ENCODE measurements at regions not wholly inside any gene's neighbourhood (a gene's known extent, or its start where the extent isn't known, plus 50 kb on each side); places are given as distances from the start of the nearest gene placed in this dataset.
"Not testable (repeated sequence)": the region's sequence is repeated elsewhere in the genome, so short reads cannot be mapped to it uniquely, and the experiment has no call there.

DNA sequence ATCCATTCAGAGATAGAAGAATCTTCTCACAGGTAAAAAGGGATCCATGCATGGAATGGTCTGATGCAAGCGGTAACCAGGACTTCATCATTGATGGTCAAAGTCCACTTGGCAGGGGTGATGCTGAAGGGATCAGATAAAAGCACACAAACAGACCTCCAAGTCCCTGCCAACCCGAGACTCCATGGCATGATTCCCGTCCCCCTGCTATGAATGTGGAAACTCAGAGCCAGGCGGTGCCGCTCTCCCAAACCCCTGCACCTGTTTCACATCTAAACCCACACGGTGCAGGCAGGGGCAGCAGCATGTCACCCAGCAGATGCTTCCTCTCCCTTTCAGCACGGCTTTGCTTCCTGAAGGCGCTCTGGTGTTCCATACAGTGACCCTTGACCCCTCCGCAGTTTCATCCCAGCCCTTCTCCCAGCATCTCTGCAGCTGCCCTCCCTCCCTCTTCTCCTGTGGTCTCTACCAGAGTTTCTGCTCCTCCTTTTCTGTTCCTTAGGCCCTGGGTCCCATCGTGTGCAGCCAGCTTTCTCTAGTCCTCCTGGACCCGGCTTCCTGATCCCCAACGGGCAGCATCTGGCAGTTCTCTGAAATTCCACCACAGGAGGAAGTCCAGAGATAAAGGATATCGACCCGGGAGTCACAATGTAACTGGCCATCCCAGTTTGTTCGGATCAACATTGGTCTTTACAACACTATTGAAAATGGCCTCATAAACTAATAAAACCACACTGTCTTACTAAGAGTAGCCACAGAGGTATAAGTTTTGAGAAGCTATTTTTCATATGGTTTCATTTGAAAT is 235.0 kb downstream of the TTLL2 start:
- H3K4me3 ChIP-seq: no peak overlapping the region
- TF ChIP-seq, protein P1, sequence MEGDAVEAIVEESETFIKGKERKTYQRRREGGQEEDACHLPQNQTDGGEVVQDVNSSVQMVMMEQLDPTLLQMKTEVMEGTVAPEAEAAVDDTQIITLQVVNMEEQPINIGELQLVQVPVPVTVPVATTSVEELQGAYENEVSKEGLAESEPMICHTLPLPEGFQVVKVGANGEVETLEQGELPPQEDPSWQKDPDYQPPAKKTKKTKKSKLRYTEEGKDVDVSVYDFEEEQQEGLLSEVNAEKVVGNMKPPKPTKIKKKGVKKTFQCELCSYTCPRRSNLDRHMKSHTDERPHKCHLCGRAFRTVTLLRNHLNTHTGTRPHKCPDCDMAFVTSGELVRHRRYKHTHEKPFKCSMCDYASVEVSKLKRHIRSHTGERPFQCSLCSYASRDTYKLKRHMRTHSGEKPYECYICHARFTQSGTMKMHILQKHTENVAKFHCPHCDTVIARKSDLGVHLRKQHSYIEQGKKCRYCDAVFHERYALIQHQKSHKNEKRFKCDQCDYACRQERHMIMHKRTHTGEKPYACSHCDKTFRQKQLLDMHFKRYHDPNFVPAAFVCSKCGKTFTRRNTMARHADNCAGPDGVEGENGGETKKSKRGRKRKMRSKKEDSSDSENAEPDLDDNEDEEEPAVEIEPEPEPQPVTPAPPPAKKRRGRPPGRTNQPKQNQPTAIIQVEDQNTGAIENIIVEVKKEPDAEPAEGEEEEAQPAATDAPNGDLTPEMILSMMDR (IDR thresholded peaks at IDR 0.05): no peak
- TF ChIP-seq POLR2A (IDR thresholded peaks at IDR 0.05): no peak
- no peak for TF ChIP-seq POLR2AphosphoS5 (IDR thresholded peaks at IDR 0.05)
- no peak for TF ChIP-seq EP300 (IDR thresholded peaks at IDR 0.05)
- H3K27ac ChIP-seq: no peak overlapping the region
- peaks cover 0 to 19% (median 0%) of the 10 kb centered on the region in 3 donors for H3K9me3 ChIP-seq
- WGBS, 2 donors (ENCODE audit: low coverage in 1 of 2): 85 to 94% methylated on average over 9 to 13 of the region's 15 CpGs
- ATAC-seq: peak; percentile 41
- H3K36me3 ChIP-seq: no peaks in the 10 kb centered on the region
- H3K4me1 ChIP-seq: no peaks in the 10 kb centered on the region
- no peaks in the 10 kb centered on the region for H3K27me3 ChIP-seq

DNA sequence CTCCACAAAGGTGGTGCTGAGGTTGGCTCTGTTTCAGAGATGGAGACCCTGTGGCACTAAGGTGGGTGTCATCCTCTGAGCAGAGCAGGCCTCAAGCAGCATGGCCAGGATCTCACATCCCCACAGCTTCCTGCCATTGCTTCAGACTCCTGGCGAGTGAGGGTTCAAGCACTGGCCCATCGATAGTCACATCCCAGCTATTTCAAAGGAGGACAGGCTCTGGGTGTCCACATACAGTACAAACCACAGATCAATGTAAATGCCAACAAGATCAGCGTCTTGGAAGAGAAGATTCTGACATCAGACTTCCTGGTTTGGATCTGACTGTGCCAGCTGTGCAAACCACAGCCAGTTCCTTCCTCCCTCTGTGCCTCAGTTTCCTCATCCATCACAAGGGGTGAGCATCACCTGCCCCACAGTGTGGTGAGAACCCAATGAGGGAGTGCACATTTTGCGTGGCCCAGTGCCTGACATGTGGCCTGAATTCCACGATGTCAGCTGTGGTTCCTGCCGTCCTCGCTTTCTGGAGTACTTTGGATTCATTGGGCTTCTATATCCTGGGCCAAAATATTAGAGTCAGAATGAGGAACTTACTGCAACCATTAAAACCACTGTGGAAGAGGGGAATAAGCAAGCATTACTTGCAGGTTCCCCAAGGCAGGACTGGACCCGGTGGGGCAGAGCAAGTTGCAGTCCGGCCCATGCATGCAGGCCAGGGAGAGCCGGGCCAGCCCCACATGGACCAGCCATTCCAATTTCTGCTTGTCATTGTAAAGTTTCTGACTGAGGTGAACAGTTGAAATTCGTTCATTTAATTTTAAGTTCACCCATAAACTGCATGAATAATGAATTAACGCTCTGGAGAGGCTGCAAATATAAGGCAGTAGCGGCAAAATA is 236.0 kb downstream of the TTLL2 start:
- H3K4me1 ChIP-seq: peaks cover 0 to 1% (median 0%) of the 10 kb centered on the region in 3 donors
- no peaks in the 10 kb centered on the region for H3K36me3 ChIP-seq
- no peak overlapping the region for H3K4me3 ChIP-seq
- peaks cover 0 to 8% (median 0%) of the 10 kb centered on the region in 3 donors for H3K9me3 ChIP-seq
- peak; percentile 44 for ATAC-seq
- H3K27ac ChIP-seq: no peak overlapping the region
- 80% methylated on average over 1 to 9 of the region's 13 CpGs for WGBS, 2 donors (ENCODE audit: low coverage in 1 of 2)
- no peaks in the 10 kb centered on the region for H3K27me3 ChIP-seq
- no peak for TF ChIP-seq POLR2AphosphoS5 (IDR thresholded peaks at IDR 0.05)
- TF ChIP-seq, protein P1 (IDR thresholded peaks at IDR 0.05): no peak
- TF ChIP-seq POLR2A (IDR thresholded peaks at IDR 0.05): no peak

DNA sequence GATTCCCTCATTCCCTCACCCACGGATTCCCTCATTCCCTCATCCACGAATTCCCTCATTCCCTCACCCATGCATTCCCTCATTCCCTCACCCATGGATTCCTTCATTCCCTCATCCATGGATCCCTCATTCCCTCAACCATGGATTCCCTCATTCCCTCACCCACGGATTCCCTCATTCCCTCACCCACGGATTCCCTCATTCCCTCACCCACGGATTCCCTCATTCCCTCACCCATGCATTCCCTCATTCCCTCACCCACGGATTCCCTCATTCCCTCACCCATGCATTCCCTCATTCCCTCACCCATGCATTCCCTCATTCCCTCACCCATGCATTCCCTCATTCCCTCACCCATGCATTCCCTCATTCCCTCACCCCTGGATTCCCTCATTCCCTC is 238.0 kb downstream of the TTLL2 start:
- H3K4me1 ChIP-seq, H3K36me3 ChIP-seq, H3K9me3 ChIP-seq, H3K4me3 ChIP-seq, ATAC-seq, H3K27ac ChIP-seq, H3K27me3 ChIP-seq: not testable (repeated sequence)
- WGBS, 2 donors (ENCODE audit: low coverage in 1 of 2): 64 to 93% methylated on average over 3 to 6 of the region's 6 CpGs

DNA sequence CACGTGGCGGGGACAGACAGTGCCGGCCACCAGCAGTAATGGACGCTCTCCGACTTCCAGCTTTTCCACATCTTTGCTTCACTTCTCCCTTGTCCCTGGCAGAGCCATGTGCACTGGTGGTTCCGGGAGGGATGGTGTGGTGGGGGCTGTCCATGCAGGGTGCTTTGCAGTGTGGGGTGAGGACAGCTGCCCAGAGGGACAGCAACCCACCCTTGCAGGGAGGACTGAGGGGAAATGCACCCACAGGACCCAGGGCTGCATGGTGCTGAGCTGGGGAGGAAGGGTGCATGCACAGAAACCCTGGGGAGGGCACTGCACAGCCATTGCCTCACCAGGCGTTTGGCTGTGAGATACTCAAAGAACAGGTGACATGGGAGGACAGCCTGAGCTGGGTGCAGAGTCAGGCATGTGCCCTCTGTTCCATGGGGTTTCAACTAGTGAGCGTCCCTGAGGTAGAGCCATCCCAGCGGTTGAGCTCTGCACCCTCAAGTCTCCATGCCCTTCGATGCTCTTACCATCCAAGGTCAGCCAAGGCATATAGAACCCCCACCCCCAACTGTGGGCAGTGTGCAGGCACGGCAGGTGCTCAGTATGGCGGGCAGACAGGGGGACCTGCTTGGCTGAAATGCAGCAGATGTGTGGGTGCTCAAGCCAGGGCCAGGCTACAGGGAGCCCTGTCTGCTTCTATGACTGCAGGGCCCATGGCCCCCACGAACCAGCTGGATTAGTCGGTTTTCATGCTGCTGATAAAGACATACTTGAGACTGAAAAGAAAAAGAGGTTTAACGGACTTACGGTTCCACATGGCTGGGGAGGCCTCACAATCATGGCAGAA is 239.7 kb downstream of the TTLL2 start:
- Histone ChIP-seq H3K27me3 (no peaks in the 10 kb centered on the region), H3K9me3 (no peaks in the 10 kb centered on the region), H3K4me1 (peaks cover 0 to 10% (median 0%) of the 10 kb centered on the region in 3 donors), H3K4me3 (no peak overlapping the region), H3K36me3 (no peaks in the 10 kb centered on the region), H3K27ac (no peak overlapping the region)
- ATAC-seq: no peak
- WGBS, 2 donors (ENCODE audit: low coverage in 1 of 2): 97 to 100% methylated on average over 4 to 10 of the region's 16 CpGs
- TF ChIP-seq, protein P1 (IDR thresholded peaks at IDR 0.05): no peak
- no peak for TF ChIP-seq EP300 (IDR thresholded peaks at IDR 0.05)

DNA sequence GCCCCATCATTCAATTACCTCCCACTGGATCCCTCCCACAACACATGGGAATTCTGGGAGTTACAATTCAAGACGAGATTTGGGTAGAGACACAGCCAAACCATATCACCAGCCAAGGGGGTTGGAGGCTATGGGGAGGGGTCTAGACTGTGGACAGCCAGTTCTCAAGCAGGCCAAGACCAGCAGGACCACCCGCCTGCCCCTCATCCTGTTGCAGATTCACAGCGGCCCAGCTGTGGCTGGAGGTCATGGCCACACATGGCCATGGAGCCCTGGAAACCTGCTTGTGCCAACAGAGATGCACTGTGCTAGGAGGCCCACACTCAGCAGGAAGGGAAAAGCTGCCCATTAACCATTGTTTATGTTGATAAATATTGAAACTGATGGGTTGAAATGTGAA is 240.5 kb downstream of the TTLL2 start:
- ATAC-seq: no peak
- Histone ChIP-seq H3K4me1 (peaks cover 0 to 10% (median 0%) of the 10 kb centered on the region in 3 donors), H3K9me3 (no peaks in the 10 kb centered on the region), H3K36me3 (no peaks in the 10 kb centered on the region), H3K27ac (no peak overlapping the region), H3K27me3 (no peaks in the 10 kb centered on the region), H3K4me3 (no peak overlapping the region)
- WGBS, 2 donors (ENCODE audit: low coverage in 1 of 2): 100% methylated on average over 3 of the region's 3 CpGs; no CpG with 5 or more reads in 1 of the 2 donors
- no peak for TF ChIP-seq POLR2A (IDR thresholded peaks at IDR 0.05)
- no peak for TF ChIP-seq EP300 (IDR thresholded peaks at IDR 0.05)
- TF ChIP-seq, protein P1 (IDR thresholded peaks at IDR 0.05): no peak
- no peak for TF ChIP-seq POLR2AphosphoS5 (IDR thresholded peaks at IDR 0.05)
